Left cardiac atrium (tissue), 4 donors: ENCODE measurements at regions not wholly inside any gene's neighbourhood (a gene's known extent, or its start where the extent isn't known, plus 50 kb on each side); places are given as distances from the start of the nearest gene placed in this dataset.
"Not testable (repeated sequence)": the region's sequence is repeated elsewhere in the genome, so short reads cannot be mapped to it uniquely, and the experiment has no call there.

Experiments
- ATAC-seq, 2 donors: fragments of 200-7000 bp; cut with Tn5 transposase; one replicate each; pipeline ENCODE4 v1.9.1; 2020; ENCODE audit warnings: mild to moderate bottlenecking in 2 of 2, moderate library complexity in 2 of 2
- DNase-seq: peaks from one replicate; pipeline ENCODE4 v3.0.0-alpha.2; 2020
- intact Hi-C, 2 donors: fragments of 100-400 bp; cut with DNase I; formaldehyde crosslinking; loops; one replicate each; pipeline versions ENCODE4 v1.14.1 to v1.15.1; 2022 to 2023
- donor health status: DM: no; HTN: yes; CAD: no.
- donor health status: DM: no; HTN: yes; CAD: no; lungs with severe emphysema.
- donor health status: DM: yes; HTN: yes; CAD: no.
- donor health status: Dilated cardiomyopathy.

- ATAC-seq (no peak), DNase-seq (no peak)
- intact Hi-C loops, result no loop called here
Measured at GRCh38 chr5:96228408-96228807, 204.6 kb downstream of the PCSK1 start.

- DNase-seq (no peak), ATAC-seq (no peak)
- intact Hi-C loops, result no loop called here
Measured at GRCh38 chr5:96227957-96228356, 205.1 kb downstream of the PCSK1 start.

- intact Hi-C loops, result no loop called here
- DNase-seq, result peak; percentile 56
- peak; percentile 53 to 90 for ATAC-seq
Measured at GRCh38 chr5:96226941-96227552, 206.0 kb downstream of the PCSK1 start.

- intact Hi-C loops, result no loop called here
- ATAC-seq (no peak), DNase-seq (no peak)
Measured at GRCh38 chr5:96222129-96222528, 210.9 kb downstream of the PCSK1 start.

GRCh38 chr5:96220610-96221390 is 212.2 kb downstream of the PCSK1 start:
- intact Hi-C loops, result no loop called here
- no peak for DNase-seq
- ATAC-seq, result no peak

GRCh38 chr5:96219580-96220281 is 213.3 kb downstream of the PCSK1 start:
- intact Hi-C loops, result no loop called here

GRCh38 chr5:96218653-96219052 is 214.4 kb downstream of the PCSK1 start:
- intact Hi-C loops, result no loop called here
- ATAC-seq, result no peak
- DNase-seq, result no peak

More at GRCh38 chr5:96219580-96220281, 213.3 kb downstream of the PCSK1 start:
- DNase-seq, result no peak
- ATAC-seq, result no peak

- intact Hi-C loops, result no loop called here
- ATAC-seq, result no peak
- no peak for DNase-seq
Measured at GRCh38 chr5:96214442-96215197, 218.4 kb downstream of the PCSK1 start.

- intact Hi-C loops, result no loop called here
- ATAC-seq, result no peak
- no peak for DNase-seq
Measured at GRCh38 chr5:96209829-96210228, 223.2 kb downstream of the PCSK1 start.

GRCh38 chr5:96207420-96207819 is 225.6 kb downstream of the PCSK1 start:
- DNase-seq (no peak), ATAC-seq (no peak)
- intact Hi-C loops, result no loop called here

GRCh38 chr5:96203761-96204160 is 229.3 kb downstream of the PCSK1 start:
- intact Hi-C loops, result no loop called here
- DNase-seq, result no peak

GRCh38 chr5:96201503-96201902 is 231.5 kb downstream of the PCSK1 start:
- ATAC-seq (no peak), DNase-seq (no peak)

More at GRCh38 chr5:96203761-96204160, 229.3 kb downstream of the PCSK1 start:
- ATAC-seq, result no peak

GRCh38 chr5:96200641-96201040 is 232.4 kb downstream of the PCSK1 start:
- no peak for DNase-seq
- ATAC-seq, result peak in 1 of 2 donors; percentile 69
- intact Hi-C loops, result no loop called here

More at GRCh38 chr5:96201503-96201902, 231.5 kb downstream of the PCSK1 start:
- intact Hi-C loops, result no loop called here

GRCh38 chr5:96199713-96200183 is 233.3 kb downstream of the PCSK1 start:
- ATAC-seq (no peak), DNase-seq (no peak)
- intact Hi-C loops, result no loop called here

GRCh38 chr5:96198356-96199058 is 234.5 kb downstream of the PCSK1 start:
- intact Hi-C loops, result no loop called here
- no peak for DNase-seq
- no peak for ATAC-seq

GRCh38 chr5:96197767-96198166 is 235.3 kb downstream of the PCSK1 start:
- DNase-seq, intact Hi-C loops, ATAC-seq: not testable (repeated sequence)

- ATAC-seq (no peak), DNase-seq (no peak)
- intact Hi-C loops, result no loop called here
Measured at GRCh38 chr5:96197347-96197746, 235.7 kb upstream of the ELL2 start.

GRCh38 chr5:96196890-96197289 is 235.2 kb upstream of the ELL2 start:
- no peak for DNase-seq

GRCh38 chr5:96196407-96196806 is 234.8 kb upstream of the ELL2 start:
- DNase-seq, result no peak
- intact Hi-C loops, result no loop called here
- ATAC-seq, result no peak

More at GRCh38 chr5:96196890-96197289, 235.2 kb upstream of the ELL2 start:
- intact Hi-C loops, result no loop called here
- ATAC-seq, result peak; percentile 34 to 38
